Upper lobe of left lung (tissue), 6 donors: ENCODE measurements at regions not wholly inside any gene's neighbourhood (a gene's known extent, or its start where the extent isn't known, plus 50 kb on each side); places are given as distances from the start of the nearest gene placed in this dataset.

Experiments
- ATAC-seq, 2 donors: fragments of 200-7000 bp; cut with Tn5 transposase; one replicate each; pipeline ENCODE4 v1.9.1; 2022; ENCODE audit warnings: mild to moderate bottlenecking in 2 of 2, moderate library complexity in 2 of 2; ENCODE audit not compliant: low FRiP score in 2 of 2
- DNase-seq, 2 donors: peaks; one replicate each; pipeline ENCODE4 v3.0.0-alpha.2; 2019 to 2020
- H3K27ac ChIP-seq, 4 donors: fragments of 200-600 bp; sonication (generic); one replicate each; pipeline ENCODE4 v1.5.1; 2016 to 2019
- H3K27me3 ChIP-seq, 4 donors: fragments of 200-600 bp; sonication (generic); one replicate each; pipeline ENCODE4 v1.5.1; 2017 to 2019
- H3K36me3 ChIP-seq, 4 donors: fragments of 200-600 bp; sonication (generic); one replicate each; pipeline ENCODE4 v1.5.1; 2016 to 2019
- H3K4me1 ChIP-seq, 4 donors: fragments of 200-600 bp; sonication (generic); one replicate each; pipeline ENCODE4 v1.5.1; 2018 to 2019
- H3K4me3 ChIP-seq, 4 donors: fragments of 200-600 bp; sonication (generic); one replicate each; pipeline ENCODE4 v1.5.1; 2017 to 2019; ENCODE audit warnings: mild to moderate bottlenecking in 2 of 4, moderate library complexity in 1 of 4
- H3K9me3 ChIP-seq, 4 donors: fragments of 200-600 bp; sonication (generic); one replicate each; pipeline ENCODE4 v1.5.1; 2018 to 2019
- CTCF ChIP-seq, 6 experiments: fragments of 450-650 bp in 4 of 6; fragments of 200-600 bp in 2 of 6; sonication (generic) in 2 of 6; IDR thresholded peaks; one replicate each; pipeline ENCODE4 v1.5.1; 2016 to 2019; ENCODE audit warnings: antibody characterized with exemption in 6 of 6
- EP300 ChIP-seq, 4 donors: sonication (generic); formaldehyde crosslinking; IDR thresholded peaks; one replicate each; pipeline ENCODE4 v1.5.1; 2017; ENCODE audit warnings: antibody characterized with exemption in 4 of 4, control low read depth in 2 of 4
- POLR2A ChIP-seq, 4 donors: fragments of 450-650 bp; IDR thresholded peaks; one replicate each; pipeline ENCODE4 v1.5.1; 2016 to 2017; ENCODE audit warnings: antibody characterized with exemption in 4 of 4, mild to moderate bottlenecking in 2 of 4
- POLR2AphosphoS5 ChIP-seq, 2 donors: sonication (generic); formaldehyde crosslinking; IDR thresholded peaks; one replicate each; pipeline ENCODE4 v1.5.1; 2017; ENCODE audit warnings: antibody characterized with exemption in 2 of 2
- WGBS, 2 donors: methylation state at CpG; one replicate each; pipeline ENCODE4 v1.1.5; 2017 to 2018; 5-methylcytosine and 5-hydroxymethylcytosine counted together
- donor health status: DM: no; HTN: no; CAD: no; lungs with moderate emphysema.
- donor health status: DM: no; HTN: yes; CAD: no; lungs with severe emphysema.

DNA sequence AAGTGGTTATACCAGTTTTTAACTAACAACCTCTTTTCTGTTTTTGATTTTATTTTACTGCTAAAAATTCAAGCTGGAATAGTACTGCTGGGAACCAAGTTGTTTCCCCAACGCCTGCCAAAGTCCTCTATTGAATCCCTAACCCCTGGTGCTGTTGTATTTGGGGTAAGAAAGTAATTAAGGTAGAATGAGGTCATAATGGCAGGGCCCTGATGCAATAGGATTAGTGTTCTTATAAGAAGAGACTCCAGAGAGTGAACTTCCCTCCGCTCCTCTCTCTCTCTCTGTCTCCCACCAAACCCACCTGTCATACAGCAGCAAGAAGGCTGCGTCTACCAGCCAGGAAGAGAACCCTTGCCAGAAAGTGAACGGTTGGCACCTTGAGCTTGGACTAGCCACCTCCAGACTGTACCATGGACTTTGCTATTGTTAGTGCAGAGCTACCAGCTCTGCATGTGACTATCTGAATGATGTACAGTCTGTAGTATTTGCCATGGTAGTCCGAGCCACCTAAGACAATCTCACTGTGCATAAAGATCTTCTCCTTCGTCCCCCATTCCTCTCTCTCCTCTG is 86.5 kb upstream of the KLF6 start:
- H3K27ac ChIP-seq, result no peak overlapping the region
- H3K9me3 ChIP-seq, result no peaks in the 10 kb centered on the region
- no peak for DNase-seq
- WGBS, 2 donors, result 91 to 92% methylated on average over 6 of the region's 6 CpGs
- no peaks in the 10 kb centered on the region for H3K36me3 ChIP-seq
- H3K4me3 ChIP-seq, result no peak overlapping the region
- H3K27me3 ChIP-seq, result no peaks in the 10 kb centered on the region
- no peak for ATAC-seq
- no peak for TF ChIP-seq POLR2A (IDR thresholded peaks at IDR 0.05)
- TF ChIP-seq POLR2AphosphoS5 (IDR thresholded peaks at IDR 0.05), result no peak
- TF ChIP-seq EP300 (IDR thresholded peaks at IDR 0.05), result no peak
- H3K4me1 ChIP-seq, result peaks cover 4 to 11% (median 6%) of the 10 kb centered on the region in 4 donors

DNA sequence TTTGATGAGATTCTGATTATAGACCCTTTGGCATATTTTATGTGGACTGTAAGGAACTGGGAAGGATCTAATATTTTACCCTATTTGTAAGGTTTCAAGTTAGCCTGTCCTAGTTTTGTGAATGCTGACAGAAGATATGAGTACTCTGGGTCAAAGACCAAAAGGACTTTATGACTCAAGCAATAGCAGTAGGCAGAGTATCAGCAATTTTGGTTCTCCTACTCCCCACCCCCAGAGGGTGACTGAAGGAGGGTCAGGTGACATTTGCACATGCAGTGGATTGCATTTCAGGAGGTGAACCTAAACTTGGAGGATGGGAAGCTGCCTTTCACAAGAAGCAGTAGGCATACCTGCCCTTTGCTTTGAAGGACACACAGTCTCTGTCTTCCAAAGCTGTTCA is 84.0 kb upstream of the KLF6 start:
- ATAC-seq (peak in 1 of 2 donors; percentile 58), DNase-seq (no peak)
- Histone ChIP-seq H3K27ac (no peak overlapping the region), H3K36me3 (no peaks in the 10 kb centered on the region), H3K9me3 (no peaks in the 10 kb centered on the region), H3K4me3 (no peak overlapping the region), H3K4me1 (peaks cover 0 to 2% (median under 1%) of the 10 kb centered on the region in 4 donors), H3K27me3 (no peaks in the 10 kb centered on the region)
- TF ChIP-seq EP300 (IDR thresholded peaks at IDR 0.05), result peak in 1 of 4 donors; percentile 78
- TF ChIP-seq CTCF (IDR thresholded peaks at IDR 0.05), result no peak
- no peak for TF ChIP-seq POLR2A (IDR thresholded peaks at IDR 0.05)
- TF ChIP-seq POLR2AphosphoS5 (IDR thresholded peaks at IDR 0.05), result peak in 1 of 2 donors; percentile 13

DNA sequence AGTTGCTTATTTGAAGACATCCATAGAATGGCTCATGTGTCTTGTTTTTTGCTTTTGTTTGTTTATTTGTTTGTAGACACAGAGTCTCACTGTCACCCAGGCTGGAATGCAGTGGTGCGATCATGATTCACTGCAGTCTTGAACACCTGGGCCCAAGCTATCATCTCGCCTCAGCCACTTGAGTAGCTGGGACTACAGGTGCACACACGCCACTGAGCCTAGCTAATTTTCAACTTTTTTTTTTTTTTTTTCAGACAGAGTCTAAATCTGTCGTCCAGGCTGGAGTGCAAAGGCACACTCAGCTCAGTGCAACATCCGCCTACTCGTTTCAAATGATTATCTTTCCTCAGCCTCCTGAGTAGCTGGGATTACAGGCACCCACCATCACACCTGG is 83.3 kb upstream of the KLF6 start:
- Histone ChIP-seq H3K27me3 (no peaks in the 10 kb centered on the region), H3K4me1 (no peaks in the 10 kb centered on the region), H3K4me3 (no peak overlapping the region), H3K9me3 (no peaks in the 10 kb centered on the region), H3K36me3 (no peaks in the 10 kb centered on the region), H3K27ac (no peak overlapping the region)
- DNase-seq (no peak), ATAC-seq (no peak)
- 86 to 93% methylated on average over 6 of the region's 6 CpGs for WGBS, 2 donors
- no peak for TF ChIP-seq POLR2AphosphoS5 (IDR thresholded peaks at IDR 0.05)
- no peak for TF ChIP-seq CTCF (IDR thresholded peaks at IDR 0.05)
- TF ChIP-seq POLR2A (IDR thresholded peaks at IDR 0.05), result no peak
- TF ChIP-seq EP300 (IDR thresholded peaks at IDR 0.05), result no peak

- peak in 1 of 2 donors; percentile 48 for ATAC-seq
- DNase-seq, result no peak
- no peaks in the 10 kb centered on the region for H3K36me3 ChIP-seq
- no peak for TF ChIP-seq POLR2A (IDR thresholded peaks at IDR 0.05)
- peak in 1 of 4 donors; percentile 13 for TF ChIP-seq EP300 (IDR thresholded peaks at IDR 0.05)
- no peaks in the 10 kb centered on the region for H3K9me3 ChIP-seq
- no peak overlapping the region for H3K27ac ChIP-seq
- no peak overlapping the region for H3K4me3 ChIP-seq
- H3K27me3 ChIP-seq, result no peaks in the 10 kb centered on the region
- 76 to 81% methylated on average over 3 of the region's 3 CpGs for WGBS, 2 donors
- no peaks in the 10 kb centered on the region for H3K4me1 ChIP-seq
Observed at GRCh38 chr10:3867454-3868270, 82.7 kb upstream of the KLF6 start.

GRCh38 chr10:3866332-3866731 is 81.3 kb upstream of the KLF6 start:
- H3K4me1 ChIP-seq, result no peaks in the 10 kb centered on the region
- no peaks in the 10 kb centered on the region for H3K36me3 ChIP-seq
- H3K4me3 ChIP-seq, result no peak overlapping the region
- no peak overlapping the region for H3K27ac ChIP-seq
- WGBS, 2 donors, result 62 to 79% methylated on average over 3 of the region's 3 CpGs
- ATAC-seq (no peak), DNase-seq (no peak)
- H3K9me3 ChIP-seq, result no peaks in the 10 kb centered on the region
- no peak for TF ChIP-seq POLR2A (IDR thresholded peaks at IDR 0.05)
- TF ChIP-seq CTCF (IDR thresholded peaks at IDR 0.05), result no peak
- no peak for TF ChIP-seq POLR2AphosphoS5 (IDR thresholded peaks at IDR 0.05)
- no peak for TF ChIP-seq EP300 (IDR thresholded peaks at IDR 0.05)
- H3K27me3 ChIP-seq, result no peaks in the 10 kb centered on the region
